Pancreas (tissue), 10 donors: ENCODE measurements at regions not wholly inside any gene's neighbourhood (a gene's known extent, or its start where the extent isn't known, plus 50 kb on each side); places are given as distances from the start of the nearest gene placed in this dataset.

Experiments used
- ATAC-seq, 4 donors: fragments of 200-7000 bp; cut with Tn5 transposase; one replicate each; pipeline versions ENCODE4 v1.8.0 to v1.9.1; 2020; ENCODE audit warnings: mild to moderate bottlenecking in 4 of 4, moderate library complexity in 4 of 4
- DNase-seq, 6 donors: peaks; one replicate each; pipeline ENCODE4 v3.0.0-alpha.2; 2020
- FAIRE-seq: peaks from 2 replicates; lab custom pipeline; 2012; peaks lifted over from hg19 to GRCh38; lab: Jason Lieb, UNC
- H3K27ac ChIP-seq, 4 donors: fragments of 200-600 bp; sonication (generic); 1 replicate in 3 of 4; 2 replicates in 1 of 4; pipeline versions ENCODE4 v1.5.0 to v1.8.0; 2020
- H3K27me3 ChIP-seq, 4 donors: fragments of 200-600 bp; one replicate each; pipeline ENCODE4 v1.8.0; 2021
- H3K36me3 ChIP-seq, 3 donors: fragments of 200-600 bp; sonication (generic) in 1 of 3; one replicate each; pipeline versions ENCODE4 v1.5.0 to v1.8.0; 2020 to 2021
- H3K4me1 ChIP-seq, 3 donors: fragments of 200-600 bp; one replicate each; pipeline ENCODE4 v1.8.0; 2021
- H3K4me3 ChIP-seq, 4 donors: fragments of 200-600 bp; sonication (generic) in 2 of 4; one replicate each; pipeline versions ENCODE4 v1.5.0 to v1.8.0; 2020 to 2021
- H3K9me3 ChIP-seq, 4 donors: fragments of 200-600 bp; one replicate each; pipeline ENCODE4 v1.8.0; 2021
- CTCF ChIP-seq, 4 donors: fragments of 200-600 bp; sonication (generic) in 3 of 4; IDR thresholded peaks; one replicate each; pipeline versions ENCODE4 v1.5.0 to v1.8.0; 2021; ENCODE audit warnings: antibody characterized with exemption in 4 of 4
- WGBS, 2 donors: extraction: QIAGEN DNeasy Blood & Tissue Kit; methylation state at CpG; one replicate each; pipeline ENCODE4 v1.1.7; 2013; 5-methylcytosine and 5-hydroxymethylcytosine counted together
- intact Hi-C, 3 donors: fragments of 100-400 bp; cut with DNase I; formaldehyde crosslinking; loops; one replicate each; pipeline versions ENCODE4 v1.11.1 to v1.14.2; 2022
- donor health status: healthy with polysubstance abuse.
- donor health status: DM: no; HTN: no; CAD: no; lungs with moderate emphysema.
- donor health status: DM: no; HTN: no; CAD: no.
- donor health status: control.
- donor health status: control.
- donor health status: Bipolar disorder and iron deficiency.
- donor health status: DM: yes; HTN: yes; CAD: no.
- donor health status: DM: no; HTN: no; CAD: no.
- donor health status: DM: no; HTN: no; CAD: no.
- donor health status: DM: yes; HTN: yes; CAD: no.

- H3K36me3 ChIP-seq, result no peaks in the 10 kb centered on the region
- DNase-seq (no peak), FAIRE-seq (no peak), ATAC-seq (peak in 2 of 4 donors; percentile 68 to 75)
- TF ChIP-seq CTCF (IDR thresholded peaks at IDR 0.05), result no peak
- intact Hi-C loops, result no loop called here
- 37 to 45% methylated on average over 1 of the region's 1 CpG for WGBS, 2 donors
- no peaks in the 10 kb centered on the region for H3K27me3 ChIP-seq
- H3K9me3 ChIP-seq, result no peaks in the 10 kb centered on the region
- H3K4me1 ChIP-seq, result peaks cover 0 to 4% (median 0%) of the 10 kb centered on the region in 3 donors
- H3K4me3 ChIP-seq, result no peak overlapping the region
- peak overlapping the region in 2 of 4 donors; percentile 42 to 50 for H3K27ac ChIP-seq
These were observed 123.2 kb downstream of the RAP2B start for GRCh38 chr3:153285194-153285641.

- H3K4me3 ChIP-seq, result no peak overlapping the region
- peak in 2 of 4 donors; percentile 42 to 60 for ATAC-seq
- H3K4me1 ChIP-seq, result peaks cover 0 to 4% (median 0%) of the 10 kb centered on the region in 3 donors
- H3K9me3 ChIP-seq, result no peaks in the 10 kb centered on the region
- intact Hi-C loops, result no loop called here
- 63 to 74% methylated on average over 2 of the region's 2 CpGs for WGBS, 2 donors
- no peak for DNase-seq
- no peak for TF ChIP-seq CTCF (IDR thresholded peaks at IDR 0.05)
- H3K27me3 ChIP-seq, result no peaks in the 10 kb centered on the region
- no peak for FAIRE-seq
- peak overlapping the region in 1 of 4 donors; percentile 10 for H3K27ac ChIP-seq
- no peaks in the 10 kb centered on the region for H3K36me3 ChIP-seq
These were observed 124.0 kb downstream of the RAP2B start for GRCh38 chr3:153285982-153286381.

GRCh38 chr3:153287017-153287416, 125.0 kb downstream of the RAP2B start:
- H3K36me3 ChIP-seq, result no peaks in the 10 kb centered on the region
- no peak for FAIRE-seq
- intact Hi-C loops, result no loop called here
- H3K27ac ChIP-seq, result no peak overlapping the region
- H3K9me3 ChIP-seq, result no peaks in the 10 kb centered on the region
- no peak for TF ChIP-seq CTCF (IDR thresholded peaks at IDR 0.05)
- H3K4me1 ChIP-seq, result peaks cover 0 to 4% (median 0%) of the 10 kb centered on the region in 3 donors
- H3K27me3 ChIP-seq, result no peaks in the 10 kb centered on the region
- no peak for DNase-seq
- H3K4me3 ChIP-seq, result no peak overlapping the region
- 81 to 83% methylated on average over 3 of the region's 3 CpGs for WGBS, 2 donors
- ATAC-seq, result no peak

- intact Hi-C loops, result no loop called here
- H3K4me1 ChIP-seq, result peaks cover 0 to 4% (median 0%) of the 10 kb centered on the region in 3 donors
- H3K4me3 ChIP-seq, result no peak overlapping the region
- FAIRE-seq (no peak), ATAC-seq (peak in 2 of 4 donors; percentile 52 to 64), DNase-seq (no peak)
- no peaks in the 10 kb centered on the region for H3K9me3 ChIP-seq
- TF ChIP-seq CTCF (IDR thresholded peaks at IDR 0.05), result no peak
- H3K27ac ChIP-seq, result no peak overlapping the region
- 75 to 82% methylated on average over 3 of the region's 3 CpGs for WGBS, 2 donors
- H3K27me3 ChIP-seq, result no peaks in the 10 kb centered on the region
- H3K36me3 ChIP-seq, result no peaks in the 10 kb centered on the region
These were observed 127.3 kb downstream of the RAP2B start for GRCh38 chr3:153289334-153289808.

- intact Hi-C loops, result no loop called here
- DNase-seq, result no peak
- no peak for ATAC-seq
- no peak overlapping the region for H3K4me3 ChIP-seq
- no peak for FAIRE-seq
- H3K27me3 ChIP-seq, result no peaks in the 10 kb centered on the region
- TF ChIP-seq CTCF (IDR thresholded peaks at IDR 0.05), result no peak
- no peak overlapping the region for H3K27ac ChIP-seq
- H3K36me3 ChIP-seq, result no peaks in the 10 kb centered on the region
- no peaks in the 10 kb centered on the region for H3K9me3 ChIP-seq
- WGBS, 2 donors, result 32 to 61% methylated on average over 1 of the region's 1 CpG
- H3K4me1 ChIP-seq, result peaks cover 0 to 1% (median 0%) of the 10 kb centered on the region in 3 donors
These were observed 128.4 kb downstream of the RAP2B start for GRCh38 chr3:153290268-153291015.
